Gastrocnemius medialis (tissue), 4 donors: ENCODE measurements at regions not wholly inside any gene's neighbourhood (a gene's known extent, or its start where the extent isn't known, plus 50 kb on each side); places are given as distances from the start of the nearest gene placed in this dataset.

Experiments
- POLR2A ChIP-seq, 2 donors: fragments of 450-650 bp; IDR thresholded peaks; one replicate each; pipeline ENCODE4 v1.6.1; 2017; ENCODE audit warnings: antibody characterized with exemption in 2 of 2, mild to moderate bottlenecking in 2 of 2, moderate library complexity in 2 of 2
- TF ChIP-seq, protein P1 (sequence below), 5 experiments: fragments of 450-650 bp in 3 of 5; fragments of 200-600 bp in 2 of 5; sonication (generic) in 2 of 5; IDR thresholded peaks in 4 of 5; conservative IDR thresholded peaks in 1 of 5; 1 replicate in 4 of 5; 2 replicates in 1 of 5; pipeline ENCODE4 v1.5.1; 2016 to 2019; ENCODE audit warnings: antibody characterized with exemption in 5 of 5, mild to moderate bottlenecking in 3 of 5, moderate library complexity in 3 of 5

DNA sequence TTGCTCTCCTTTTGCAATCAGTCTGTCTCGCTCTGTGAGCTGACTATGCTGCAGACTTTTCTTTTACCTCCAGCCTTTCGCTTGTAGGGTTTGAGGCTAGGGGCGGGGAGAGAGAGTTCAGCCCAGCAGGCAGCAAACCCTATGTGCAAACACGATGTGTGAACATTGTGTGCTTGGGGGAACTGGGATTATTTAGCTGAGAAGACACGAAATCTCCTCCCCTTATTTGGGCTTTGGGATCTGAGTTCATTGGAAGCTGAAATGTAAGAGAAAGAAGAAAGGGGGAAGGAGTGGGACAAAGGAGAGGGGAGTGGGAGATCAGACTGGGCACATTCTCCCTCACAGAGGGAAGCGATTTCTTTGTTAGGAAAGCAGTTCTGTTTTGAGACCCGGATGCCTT is 189.6 kb upstream of the TNP1 start:
- no peak for TF ChIP-seq POLR2A (IDR thresholded peaks at IDR 0.05)
- TF ChIP-seq, protein P1, sequence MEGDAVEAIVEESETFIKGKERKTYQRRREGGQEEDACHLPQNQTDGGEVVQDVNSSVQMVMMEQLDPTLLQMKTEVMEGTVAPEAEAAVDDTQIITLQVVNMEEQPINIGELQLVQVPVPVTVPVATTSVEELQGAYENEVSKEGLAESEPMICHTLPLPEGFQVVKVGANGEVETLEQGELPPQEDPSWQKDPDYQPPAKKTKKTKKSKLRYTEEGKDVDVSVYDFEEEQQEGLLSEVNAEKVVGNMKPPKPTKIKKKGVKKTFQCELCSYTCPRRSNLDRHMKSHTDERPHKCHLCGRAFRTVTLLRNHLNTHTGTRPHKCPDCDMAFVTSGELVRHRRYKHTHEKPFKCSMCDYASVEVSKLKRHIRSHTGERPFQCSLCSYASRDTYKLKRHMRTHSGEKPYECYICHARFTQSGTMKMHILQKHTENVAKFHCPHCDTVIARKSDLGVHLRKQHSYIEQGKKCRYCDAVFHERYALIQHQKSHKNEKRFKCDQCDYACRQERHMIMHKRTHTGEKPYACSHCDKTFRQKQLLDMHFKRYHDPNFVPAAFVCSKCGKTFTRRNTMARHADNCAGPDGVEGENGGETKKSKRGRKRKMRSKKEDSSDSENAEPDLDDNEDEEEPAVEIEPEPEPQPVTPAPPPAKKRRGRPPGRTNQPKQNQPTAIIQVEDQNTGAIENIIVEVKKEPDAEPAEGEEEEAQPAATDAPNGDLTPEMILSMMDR (IDR thresholded peaks at IDR 0.05 in 4 of 5, conservative IDR thresholded peaks at IDR 0.05 in 1 of 5) = no peak
